ENCODE measurements at regions not wholly inside any gene's neighbourhood (a gene's known extent, or its start where the extent isn't known, plus 50 kb on each side); places are given as distances from the start of the nearest gene placed in this dataset.

- no peak for DNase-seq (ENCODE audit: extremely low spot score)
- TF ChIP-seq CTCF (IDR thresholded peaks at IDR 0.05; ENCODE audit: control extremely low read depth, extremely low read depth, low read depth, missing control alignments): no peak
- ChIA-PET CTCF (no interaction called here), POLR2A (no interaction called here)
Observed at GRCh38 chr10:69738071-69738470, 63.6 kb upstream of the COL13A1 start.

GRCh38 chr10:69738858-69739435, 62.8 kb upstream of the COL13A1 start:
- ChIA-PET CTCF (interaction anchor here (1.7 kb wide), 1 partner anchor 12 kb away, joined by 6 read pairs; no protein-coding TSS in a partner anchor), POLR2A (no interaction called here)
- no peak for DNase-seq (ENCODE audit: extremely low spot score)
- TF ChIP-seq CTCF (IDR thresholded peaks at IDR 0.05; ENCODE audit: control extremely low read depth, extremely low read depth, low read depth, missing control alignments): no peak

GRCh38 chr10:69739634-69740033, 62.1 kb upstream of the COL13A1 start:
- POLR2A ChIA-PET: no interaction called here
- no peak for DNase-seq (ENCODE audit: extremely low spot score)
- no peak for TF ChIP-seq CTCF (IDR thresholded peaks at IDR 0.05; ENCODE audit: control extremely low read depth, extremely low read depth, low read depth, missing control alignments)
- CTCF ChIA-PET: interaction anchor here (1.7 kb wide), 1 partner anchor 11 kb away, joined by 6 read pairs; no protein-coding TSS in a partner anchor

GRCh38 chr10:69740126-69740525, 61.6 kb upstream of the COL13A1 start:
- DNase-seq (ENCODE audit: extremely low spot score): no peak
- ChIA-PET CTCF (interaction anchor here (1.7 kb wide), 1 partner anchor 11 kb away, joined by 6 read pairs; no protein-coding TSS in a partner anchor), POLR2A (no interaction called here)
- no peak for TF ChIP-seq CTCF (IDR thresholded peaks at IDR 0.05; ENCODE audit: control extremely low read depth, extremely low read depth, low read depth, missing control alignments)

- no peak for DNase-seq (ENCODE audit: extremely low spot score)
- CTCF ChIA-PET: no interaction called here
- POLR2A ChIA-PET: no interaction called here
- TF ChIP-seq CTCF (IDR thresholded peaks at IDR 0.05; ENCODE audit: control extremely low read depth, extremely low read depth, low read depth, missing control alignments): no peak
Observed at GRCh38 chr10:69741252-69741651, 60.5 kb upstream of the COL13A1 start.

GRCh38 chr10:69741671-69742355, 59.9 kb upstream of the COL13A1 start:
- POLR2A ChIA-PET: no interaction called here
- CTCF ChIA-PET: interaction anchor here (3.0 kb wide), 1 partner anchor 173 kb away, joined by 11 read pairs; no protein-coding TSS in a partner anchor
- DNase-seq (ENCODE audit: extremely low spot score): no peak
- TF ChIP-seq CTCF (IDR thresholded peaks at IDR 0.05; ENCODE audit: control extremely low read depth, extremely low read depth, low read depth, missing control alignments): no peak

Measured in GM10248 (cell line).